SIG-M5 (cell line): ENCODE measurements at regions not wholly inside any gene's neighbourhood (a gene's known extent, or its start where the extent isn't known, plus 50 kb on each side); places are given as distances from the start of the nearest gene placed in this dataset.
"Not testable (repeated sequence)": the region's sequence is repeated elsewhere in the genome, so short reads cannot be mapped to it uniquely, and the experiment has no call there.

ENCODE experiments used
- DNase-seq: peaks from one replicate; lab custom pipeline; 2025; lab: John Stamatoyannopoulos, UW

- DNase-seq = not testable (repeated sequence)
Observed at GRCh38 chr2:51779723-51780122, 747.8 kb upstream of the NRXN1 start.

GRCh38 chr2:51778806-51779205, 746.9 kb upstream of the NRXN1 start:
- no peak for DNase-seq

GRCh38 chr2:51774606-51775005, 742.7 kb upstream of the NRXN1 start:
- not testable (repeated sequence) for DNase-seq

GRCh38 chr2:51760441-51760840, 728.5 kb upstream of the NRXN1 start:
- DNase-seq = no peak

GRCh38 chr2:51758081-51758480, 726.1 kb upstream of the NRXN1 start:
- DNase-seq = no peak

GRCh38 chr2:51734115-51734514, 702.2 kb upstream of the NRXN1 start:
- no peak for DNase-seq

GRCh38 chr2:51723691-51724090, 691.8 kb upstream of the NRXN1 start:
- DNase-seq = no peak

GRCh38 chr2:51722311-51722710, 690.4 kb upstream of the NRXN1 start:
- DNase-seq = no peak

GRCh38 chr2:51720826-51721225, 688.9 kb upstream of the NRXN1 start:
- no peak for DNase-seq

GRCh38 chr2:51718881-51719280, 686.9 kb upstream of the NRXN1 start:
- DNase-seq = no peak

- DNase-seq = no peak
Observed at GRCh38 chr2:51717312-51717711, 685.4 kb upstream of the NRXN1 start.

GRCh38 chr2:51711766-51712165, 679.8 kb upstream of the NRXN1 start:
- no peak for DNase-seq

- DNase-seq = no peak
Observed at GRCh38 chr2:51710222-51710621, 678.3 kb upstream of the NRXN1 start.

GRCh38 chr2:51707625-51708024, 675.7 kb upstream of the NRXN1 start:
- no peak for DNase-seq

- no peak for DNase-seq
Observed at GRCh38 chr2:51706220-51706619, 674.3 kb upstream of the NRXN1 start.

- DNase-seq = no peak
Observed at GRCh38 chr2:51705417-51705816, 673.5 kb upstream of the NRXN1 start.

- DNase-seq = no peak
Observed at GRCh38 chr2:51698021-51698420, 666.1 kb upstream of the NRXN1 start.

- no peak for DNase-seq
Observed at GRCh38 chr2:51697095-51697494, 665.2 kb upstream of the NRXN1 start.

- no peak for DNase-seq
Observed at GRCh38 chr2:51695531-51695930, 663.6 kb upstream of the NRXN1 start.

GRCh38 chr2:51693640-51694039, 661.7 kb upstream of the NRXN1 start:
- no peak for DNase-seq

GRCh38 chr2:51681854-51682253, 649.9 kb upstream of the NRXN1 start:
- DNase-seq = no peak

- no peak for DNase-seq
Observed at GRCh38 chr2:51673628-51674027, 641.7 kb upstream of the NRXN1 start.

- DNase-seq = no peak
Observed at GRCh38 chr2:51667679-51668078, 635.7 kb upstream of the NRXN1 start.

GRCh38 chr2:51662187-51662586, 630.3 kb upstream of the NRXN1 start:
- DNase-seq = no peak

- DNase-seq = no peak
Observed at GRCh38 chr2:51657849-51658248, 625.9 kb upstream of the NRXN1 start.
